WTC11 (cell line): ENCODE measurements at regions not wholly inside any gene's neighbourhood (a gene's known extent, or its start where the extent isn't known, plus 50 kb on each side); places are given as distances from the start of the nearest gene placed in this dataset.

Experiments
- ATAC-seq: fragments of 200-7000 bp; cut with Tn5 transposase; 2 replicates; pipeline ENCODE4 v1.10.0; 2021; ENCODE audit warnings: mild to moderate bottlenecking, moderate library complexity
- CTCF ChIA-PET: fragments of 300-600 bp; sonication (Branson Sonifier 250); formaldehyde crosslinking; loops from one replicate; lab custom pipeline; 2021; ENCODE audit warnings: antibody characterized with exemption; lab: Charles Lee
- POLR2A ChIA-PET: fragments of 350-600 bp; sonication (Branson Sonifier 250); formaldehyde crosslinking; loops from one replicate; lab custom pipeline; 2021; ENCODE audit warnings: antibody characterized with exemption; lab: Charles Lee
- DNase-seq: peaks from one replicate; pipeline ENCODE4 v3.0.0; 2021; ENCODE audit warnings: low spot score
- H3K27ac Mint-ChIP-seq: 2 replicates; pipeline ENCODE4 v1.8.0; 2021; ENCODE audit warnings: mixed read lengths
- H3K27me3 Mint-ChIP-seq: 2 replicates; pipeline ENCODE4 v1.8.0; 2021; ENCODE audit warnings: low read depth, mild to moderate bottlenecking, moderate library complexity, mixed read lengths
- H3K36me3 Mint-ChIP-seq: 2 replicates; pipeline ENCODE4 v1.8.0; 2021; ENCODE audit warnings: mixed read lengths
- H3K4me1 Mint-ChIP-seq: 2 replicates; pipeline ENCODE4 v1.8.0; 2022; ENCODE audit warnings: mixed read lengths
- H3K4me3 Mint-ChIP-seq: 2 replicates; pipeline ENCODE4 v1.8.0; 2021; ENCODE audit warnings: mild to moderate bottlenecking, moderate library complexity, mixed read lengths
- H3K9me3 Mint-ChIP-seq: 2 replicates; pipeline ENCODE4 v1.8.0; 2021; ENCODE audit warnings: mixed read lengths
- EMX1 ChIP-seq: fragments of 250-450 bp; sonication (Bioruptor Pico); IDR thresholded peaks from 2 replicates; pipeline ENCODE4 v1.8.0; 2021; ENCODE audit warnings: mild to moderate bottlenecking
- ETV6 ChIP-seq: sonication (generic); formaldehyde crosslinking; IDR thresholded peaks from 2 replicates; pipeline ENCODE4 v1.8.1; 2022; ENCODE audit warnings: mild to moderate bottlenecking, missing genetic modification reagents
- MXD4 ChIP-seq: fragments of 250-450 bp; sonication (Bioruptor Pico); IDR thresholded peaks from 2 replicates; pipeline ENCODE4 v1.8.0; 2021; ENCODE audit warnings: mild to moderate bottlenecking, moderate library complexity, borderline replicate concordance
- NFYB ChIP-seq: sonication (generic); formaldehyde crosslinking; conservative IDR thresholded peaks from 2 replicates; pipeline ENCODE4 v1.8.0; 2022; ENCODE audit warnings: low read depth, missing genetic modification reagents
- TEAD1 ChIP-seq: sonication (generic); formaldehyde crosslinking; IDR thresholded peaks from 2 replicates; pipeline ENCODE4 v1.8.0; 2022; ENCODE audit warnings: mild to moderate bottlenecking, missing genetic modification reagents
- TF ChIP-seq, protein P1 (sequence below): fragments of 250-450 bp; sonication (Bioruptor Pico); IDR thresholded peaks from 2 replicates; pipeline ENCODE4 v1.8.0; 2021; ENCODE audit warnings: mild to moderate bottlenecking
- TF ChIP-seq, protein P2 (sequence below): fragments of 250-450 bp; sonication (Bioruptor Pico); IDR thresholded peaks from 2 replicates; pipeline ENCODE4 v1.9.0; 2021; ENCODE audit warnings: mild to moderate bottlenecking, borderline replicate concordance
- TF ChIP-seq, protein P3 (sequence below): fragments of 250-450 bp; sonication (Bioruptor Pico); IDR thresholded peaks from 2 replicates; pipeline ENCODE4 v1.9.0; 2021; ENCODE audit warnings: mild to moderate bottlenecking
- TF ChIP-seq, protein P4 (sequence below): sonication (generic); formaldehyde crosslinking; IDR thresholded peaks from 2 replicates; pipeline ENCODE4 v1.8.1; 2023; ENCODE audit warnings: mild to moderate bottlenecking, missing genetic modification reagents, moderate library complexity
- TF ChIP-seq, protein P5 (sequence below): sonication (generic); formaldehyde crosslinking; IDR thresholded peaks from 2 replicates; pipeline ENCODE4 v1.8.1; 2023; ENCODE audit warnings: mild to moderate bottlenecking, moderate library complexity, missing genetic modification reagents
- TF ChIP-seq, protein P6 (sequence below): sonication (generic); formaldehyde crosslinking; IDR thresholded peaks from 2 replicates; pipeline ENCODE4 v1.8.1; 2022; ENCODE audit warnings: missing genetic modification reagents, borderline replicate concordance
- TF ChIP-seq, protein P7 (sequence below): sonication (generic); formaldehyde crosslinking; IDR thresholded peaks from 2 replicates; pipeline ENCODE4 v1.8.1; 2022; ENCODE audit warnings: mild to moderate bottlenecking, moderate library complexity, missing genetic modification reagents
- TF ChIP-seq, protein P8 (sequence below): fragments of 200-600 bp; IDR thresholded peaks from 2 replicates; pipeline ENCODE4 v1.8.0; 2022; ENCODE audit warnings: antibody characterized with exemption

DNA sequence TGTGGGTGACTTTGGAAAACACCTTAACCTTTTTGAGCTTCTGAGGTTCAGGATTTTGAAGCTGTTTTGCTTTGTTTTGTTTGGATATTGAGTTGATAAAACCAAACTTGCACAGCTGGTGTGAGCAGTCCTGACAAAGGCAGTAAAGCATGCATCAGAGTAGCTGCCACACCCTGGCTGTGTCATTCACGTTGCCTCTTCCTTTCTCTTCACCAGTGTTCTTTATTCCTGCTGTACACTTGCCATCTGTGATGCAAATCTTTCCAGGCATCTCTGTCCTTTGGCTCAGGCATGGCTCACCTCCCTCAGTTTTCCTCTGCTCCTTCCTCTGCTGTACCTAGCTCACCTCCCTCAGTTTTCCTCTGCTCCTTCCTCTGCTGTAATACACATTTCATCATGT, 1850.2 kb upstream of the AGA start:
- peaks cover 31% of the 10 kb centered on the region for H3K36me3 Mint-ChIP-seq
- no peak overlapping the region for H3K4me3 Mint-ChIP-seq
- POLR2A ChIA-PET = no interaction called here
- peaks cover 41% of the 10 kb centered on the region for H3K9me3 Mint-ChIP-seq
- no peaks in the 10 kb centered on the region for H3K27me3 Mint-ChIP-seq
- TF ChIP-seq EMX1 (no peak), NFYB (CRISPR knock-in tag) (no peak), MXD4 (no peak)
- TF ChIP-seq, protein P1, sequence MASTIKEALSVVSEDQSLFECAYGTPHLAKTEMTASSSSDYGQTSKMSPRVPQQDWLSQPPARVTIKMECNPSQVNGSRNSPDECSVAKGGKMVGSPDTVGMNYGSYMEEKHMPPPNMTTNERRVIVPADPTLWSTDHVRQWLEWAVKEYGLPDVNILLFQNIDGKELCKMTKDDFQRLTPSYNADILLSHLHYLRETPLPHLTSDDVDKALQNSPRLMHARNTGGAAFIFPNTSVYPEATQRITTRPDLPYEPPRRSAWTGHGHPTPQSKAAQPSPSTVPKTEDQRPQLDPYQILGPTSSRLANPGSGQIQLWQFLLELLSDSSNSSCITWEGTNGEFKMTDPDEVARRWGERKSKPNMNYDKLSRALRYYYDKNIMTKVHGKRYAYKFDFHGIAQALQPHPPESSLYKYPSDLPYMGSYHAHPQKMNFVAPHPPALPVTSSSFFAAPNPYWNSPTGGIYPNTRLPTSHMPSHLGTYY = no peak
- TF ChIP-seq, protein P2, sequence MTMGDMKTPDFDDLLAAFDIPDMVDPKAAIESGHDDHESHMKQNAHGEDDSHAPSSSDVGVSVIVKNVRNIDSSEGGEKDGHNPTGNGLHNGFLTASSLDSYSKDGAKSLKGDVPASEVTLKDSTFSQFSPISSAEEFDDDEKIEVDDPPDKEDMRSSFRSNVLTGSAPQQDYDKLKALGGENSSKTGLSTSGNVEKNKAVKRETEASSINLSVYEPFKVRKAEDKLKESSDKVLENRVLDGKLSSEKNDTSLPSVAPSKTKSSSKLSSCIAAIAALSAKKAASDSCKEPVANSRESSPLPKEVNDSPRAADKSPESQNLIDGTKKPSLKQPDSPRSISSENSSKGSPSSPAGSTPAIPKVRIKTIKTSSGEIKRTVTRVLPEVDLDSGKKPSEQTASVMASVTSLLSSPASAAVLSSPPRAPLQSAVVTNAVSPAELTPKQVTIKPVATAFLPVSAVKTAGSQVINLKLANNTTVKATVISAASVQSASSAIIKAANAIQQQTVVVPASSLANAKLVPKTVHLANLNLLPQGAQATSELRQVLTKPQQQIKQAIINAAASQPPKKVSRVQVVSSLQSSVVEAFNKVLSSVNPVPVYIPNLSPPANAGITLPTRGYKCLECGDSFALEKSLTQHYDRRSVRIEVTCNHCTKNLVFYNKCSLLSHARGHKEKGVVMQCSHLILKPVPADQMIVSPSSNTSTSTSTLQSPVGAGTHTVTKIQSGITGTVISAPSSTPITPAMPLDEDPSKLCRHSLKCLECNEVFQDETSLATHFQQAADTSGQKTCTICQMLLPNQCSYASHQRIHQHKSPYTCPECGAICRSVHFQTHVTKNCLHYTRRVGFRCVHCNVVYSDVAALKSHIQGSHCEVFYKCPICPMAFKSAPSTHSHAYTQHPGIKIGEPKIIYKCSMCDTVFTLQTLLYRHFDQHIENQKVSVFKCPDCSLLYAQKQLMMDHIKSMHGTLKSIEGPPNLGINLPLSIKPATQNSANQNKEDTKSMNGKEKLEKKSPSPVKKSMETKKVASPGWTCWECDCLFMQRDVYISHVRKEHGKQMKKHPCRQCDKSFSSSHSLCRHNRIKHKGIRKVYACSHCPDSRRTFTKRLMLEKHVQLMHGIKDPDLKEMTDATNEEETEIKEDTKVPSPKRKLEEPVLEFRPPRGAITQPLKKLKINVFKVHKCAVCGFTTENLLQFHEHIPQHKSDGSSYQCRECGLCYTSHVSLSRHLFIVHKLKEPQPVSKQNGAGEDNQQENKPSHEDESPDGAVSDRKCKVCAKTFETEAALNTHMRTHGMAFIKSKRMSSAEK (CRISPR knock-in tag) = no peak
- TF ChIP-seq, protein P3, sequence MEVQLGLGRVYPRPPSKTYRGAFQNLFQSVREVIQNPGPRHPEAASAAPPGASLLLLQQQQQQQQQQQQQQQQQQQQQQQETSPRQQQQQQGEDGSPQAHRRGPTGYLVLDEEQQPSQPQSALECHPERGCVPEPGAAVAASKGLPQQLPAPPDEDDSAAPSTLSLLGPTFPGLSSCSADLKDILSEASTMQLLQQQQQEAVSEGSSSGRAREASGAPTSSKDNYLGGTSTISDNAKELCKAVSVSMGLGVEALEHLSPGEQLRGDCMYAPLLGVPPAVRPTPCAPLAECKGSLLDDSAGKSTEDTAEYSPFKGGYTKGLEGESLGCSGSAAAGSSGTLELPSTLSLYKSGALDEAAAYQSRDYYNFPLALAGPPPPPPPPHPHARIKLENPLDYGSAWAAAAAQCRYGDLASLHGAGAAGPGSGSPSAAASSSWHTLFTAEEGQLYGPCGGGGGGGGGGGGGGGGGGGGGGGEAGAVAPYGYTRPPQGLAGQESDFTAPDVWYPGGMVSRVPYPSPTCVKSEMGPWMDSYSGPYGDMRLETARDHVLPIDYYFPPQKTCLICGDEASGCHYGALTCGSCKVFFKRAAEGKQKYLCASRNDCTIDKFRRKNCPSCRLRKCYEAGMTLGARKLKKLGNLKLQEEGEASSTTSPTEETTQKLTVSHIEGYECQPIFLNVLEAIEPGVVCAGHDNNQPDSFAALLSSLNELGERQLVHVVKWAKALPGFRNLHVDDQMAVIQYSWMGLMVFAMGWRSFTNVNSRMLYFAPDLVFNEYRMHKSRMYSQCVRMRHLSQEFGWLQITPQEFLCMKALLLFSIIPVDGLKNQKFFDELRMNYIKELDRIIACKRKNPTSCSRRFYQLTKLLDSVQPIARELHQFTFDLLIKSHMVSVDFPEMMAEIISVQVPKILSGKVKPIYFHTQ (CRISPR knock-in tag) = no peak
- TF ChIP-seq, protein P4, sequence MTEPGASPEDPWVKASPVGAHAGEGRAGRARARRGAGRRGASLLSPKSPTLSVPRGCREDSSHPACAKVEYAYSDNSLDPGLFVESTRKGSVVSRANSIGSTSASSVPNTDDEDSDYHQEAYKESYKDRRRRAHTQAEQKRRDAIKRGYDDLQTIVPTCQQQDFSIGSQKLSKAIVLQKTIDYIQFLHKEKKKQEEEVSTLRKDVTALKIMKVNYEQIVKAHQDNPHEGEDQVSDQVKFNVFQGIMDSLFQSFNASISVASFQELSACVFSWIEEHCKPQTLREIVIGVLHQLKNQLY (CRISPR knock-in tag) = no peak
- TF ChIP-seq, protein P5, sequence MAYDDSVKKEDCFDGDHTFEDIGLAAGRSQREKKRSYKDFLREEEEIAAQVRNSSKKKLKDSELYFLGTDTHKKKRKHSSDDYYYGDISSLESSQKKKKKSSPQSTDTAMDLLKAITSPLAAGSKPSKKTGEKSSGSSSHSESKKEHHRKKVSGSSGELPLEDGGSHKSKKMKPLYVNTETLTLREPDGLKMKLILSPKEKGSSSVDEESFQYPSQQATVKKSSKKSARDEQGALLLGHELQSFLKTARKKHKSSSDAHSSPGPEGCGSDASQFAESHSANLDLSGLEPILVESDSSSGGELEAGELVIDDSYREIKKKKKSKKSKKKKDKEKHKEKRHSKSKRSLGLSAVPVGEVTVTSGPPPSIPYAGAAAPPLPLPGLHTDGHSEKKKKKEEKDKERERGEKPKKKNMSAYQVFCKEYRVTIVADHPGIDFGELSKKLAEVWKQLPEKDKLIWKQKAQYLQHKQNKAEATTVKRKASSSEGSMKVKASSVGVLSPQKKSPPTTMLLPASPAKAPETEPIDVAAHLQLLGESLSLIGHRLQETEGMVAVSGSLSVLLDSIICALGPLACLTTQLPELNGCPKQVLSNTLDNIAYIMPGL (CRISPR knock-in tag) = no peak
- TF ChIP-seq, protein P6, sequence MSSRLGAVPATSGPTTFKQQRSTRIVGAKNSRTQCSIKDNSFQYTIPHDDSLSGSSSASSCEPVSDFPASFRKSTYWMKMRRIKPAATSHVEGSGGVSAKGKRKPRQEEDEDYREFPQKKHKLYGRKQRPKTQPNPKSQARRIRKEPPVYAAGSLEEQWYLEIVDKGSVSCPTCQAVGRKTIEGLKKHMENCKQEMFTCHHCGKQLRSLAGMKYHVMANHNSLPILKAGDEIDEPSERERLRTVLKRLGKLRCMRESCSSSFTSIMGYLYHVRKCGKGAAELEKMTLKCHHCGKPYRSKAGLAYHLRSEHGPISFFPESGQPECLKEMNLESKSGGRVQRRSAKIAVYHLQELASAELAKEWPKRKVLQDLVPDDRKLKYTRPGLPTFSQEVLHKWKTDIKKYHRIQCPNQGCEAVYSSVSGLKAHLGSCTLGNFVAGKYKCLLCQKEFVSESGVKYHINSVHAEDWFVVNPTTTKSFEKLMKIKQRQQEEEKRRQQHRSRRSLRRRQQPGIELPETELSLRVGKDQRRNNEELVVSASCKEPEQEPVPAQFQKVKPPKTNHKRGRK (CRISPR knock-in tag) = no peak
- H3K4me1 Mint-ChIP-seq = peaks cover 26% of the 10 kb centered on the region
- no peak overlapping the region; the same call in 1 of the 2 replicates for H3K27ac Mint-ChIP-seq
- peak; percentile 38; the same call in 1 of the 2 replicates for ATAC-seq
- no peak for DNase-seq
- CTCF ChIA-PET = interaction anchor here (0.7 kb wide), 1 partner anchor 15 kb away, joined by 3 read pairs; no protein-coding TSS in a partner anchor

DNA sequence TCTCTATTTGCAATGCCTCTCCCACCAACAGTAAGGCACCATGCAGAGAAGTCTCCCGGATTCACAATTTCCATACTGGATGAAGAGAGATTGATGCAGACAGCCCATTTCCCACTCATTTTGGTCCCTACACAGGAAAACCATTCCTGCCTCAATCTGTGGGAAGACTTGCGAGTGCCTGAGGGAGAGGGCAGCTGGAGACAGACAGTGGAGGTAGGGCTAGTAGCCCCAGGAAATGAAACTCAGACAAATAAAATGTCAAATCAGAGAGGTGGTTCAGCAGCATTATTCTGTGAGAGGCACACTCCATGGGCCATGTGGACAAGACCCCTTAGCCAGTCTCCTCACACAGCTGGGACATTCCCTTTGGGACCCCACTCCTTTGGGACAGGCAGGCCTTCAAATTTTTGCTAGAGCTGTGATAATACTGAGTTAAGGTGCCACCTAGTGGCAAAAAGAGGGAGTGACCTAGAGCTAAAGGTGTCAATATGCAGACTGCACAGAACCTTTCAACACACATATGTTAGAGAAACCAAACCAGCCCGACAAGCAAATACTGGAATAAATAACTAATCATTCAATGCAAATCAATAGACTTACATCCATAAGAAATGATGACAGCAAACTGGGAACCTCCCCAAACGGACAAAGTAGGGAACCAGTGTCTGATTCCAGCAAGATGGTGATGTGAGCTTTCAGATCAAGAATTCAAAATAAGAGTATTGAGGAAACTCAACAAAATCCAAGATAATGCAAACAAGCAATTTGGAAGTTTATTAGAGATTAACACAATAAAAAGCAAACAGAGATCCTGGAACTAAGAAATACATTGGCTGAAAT, 1865.3 kb upstream of the AGA start:
- no peaks in the 10 kb centered on the region for H3K27me3 Mint-ChIP-seq
- DNase-seq (peak; percentile 52), ATAC-seq (peak; percentile 98)
- H3K27ac Mint-ChIP-seq = no peak overlapping the region
- peaks cover 43% of the 10 kb centered on the region for H3K9me3 Mint-ChIP-seq
- no peak overlapping the region for H3K4me3 Mint-ChIP-seq
- ChIA-PET CTCF (interaction anchor here (0.6 to 2.3 kb wide), 26 partner anchors 14 to 729 kb away, joined by 3 to 17 read pairs (median 3); no protein-coding TSS in a partner anchor), POLR2A (interaction anchor here (0.9 kb wide), 1 partner anchor 10 kb away, joined by 3 read pairs; no protein-coding TSS in a partner anchor)
- peaks cover 14% of the 10 kb centered on the region for H3K4me1 Mint-ChIP-seq
- TF ChIP-seq, protein P7, sequence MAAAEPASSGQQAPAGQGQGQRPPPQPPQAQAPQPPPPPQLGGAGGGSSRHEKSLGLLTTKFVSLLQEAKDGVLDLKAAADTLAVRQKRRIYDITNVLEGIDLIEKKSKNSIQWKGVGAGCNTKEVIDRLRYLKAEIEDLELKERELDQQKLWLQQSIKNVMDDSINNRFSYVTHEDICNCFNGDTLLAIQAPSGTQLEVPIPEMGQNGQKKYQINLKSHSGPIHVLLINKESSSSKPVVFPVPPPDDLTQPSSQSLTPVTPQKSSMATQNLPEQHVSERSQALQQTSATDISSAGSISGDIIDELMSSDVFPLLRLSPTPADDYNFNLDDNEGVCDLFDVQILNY (CRISPR knock-in tag) = no peak
- TF ChIP-seq, protein P8, sequence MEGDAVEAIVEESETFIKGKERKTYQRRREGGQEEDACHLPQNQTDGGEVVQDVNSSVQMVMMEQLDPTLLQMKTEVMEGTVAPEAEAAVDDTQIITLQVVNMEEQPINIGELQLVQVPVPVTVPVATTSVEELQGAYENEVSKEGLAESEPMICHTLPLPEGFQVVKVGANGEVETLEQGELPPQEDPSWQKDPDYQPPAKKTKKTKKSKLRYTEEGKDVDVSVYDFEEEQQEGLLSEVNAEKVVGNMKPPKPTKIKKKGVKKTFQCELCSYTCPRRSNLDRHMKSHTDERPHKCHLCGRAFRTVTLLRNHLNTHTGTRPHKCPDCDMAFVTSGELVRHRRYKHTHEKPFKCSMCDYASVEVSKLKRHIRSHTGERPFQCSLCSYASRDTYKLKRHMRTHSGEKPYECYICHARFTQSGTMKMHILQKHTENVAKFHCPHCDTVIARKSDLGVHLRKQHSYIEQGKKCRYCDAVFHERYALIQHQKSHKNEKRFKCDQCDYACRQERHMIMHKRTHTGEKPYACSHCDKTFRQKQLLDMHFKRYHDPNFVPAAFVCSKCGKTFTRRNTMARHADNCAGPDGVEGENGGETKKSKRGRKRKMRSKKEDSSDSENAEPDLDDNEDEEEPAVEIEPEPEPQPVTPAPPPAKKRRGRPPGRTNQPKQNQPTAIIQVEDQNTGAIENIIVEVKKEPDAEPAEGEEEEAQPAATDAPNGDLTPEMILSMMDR = peak; percentile 87
- no peak for TF ChIP-seq TEAD1 (CRISPR knock-in tag)
- no peak for TF ChIP-seq NFYB (CRISPR knock-in tag)
- no peak for TF ChIP-seq ETV6 (CRISPR knock-in tag)
- H3K36me3 Mint-ChIP-seq = peaks cover 48% of the 10 kb centered on the region
